ENCODE measurements at regions not wholly inside any gene's neighbourhood (a gene's known extent, or its start where the extent isn't known, plus 50 kb on each side); places are given as distances from the start of the nearest gene placed in this dataset.

DNA sequence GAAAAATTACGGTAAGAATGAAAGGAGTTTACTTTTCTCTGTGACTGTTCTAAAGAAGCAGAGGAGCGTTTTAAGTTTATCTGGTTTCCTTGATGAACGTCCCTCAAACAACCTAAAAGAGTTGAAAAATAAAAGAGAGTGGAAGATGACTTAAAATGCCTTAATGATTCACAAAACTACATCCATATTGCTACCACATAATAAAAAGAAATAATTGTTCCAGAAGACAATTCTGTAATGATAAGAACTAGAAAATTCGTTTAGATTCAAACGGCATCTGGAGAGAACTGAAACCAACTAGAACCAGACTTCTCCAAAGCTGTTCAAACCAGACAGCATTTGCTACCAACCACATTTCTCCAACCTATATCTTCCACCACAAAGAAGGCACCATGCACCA is 68.1 kb downstream of the TEKT4 start:
- no peaks in the 10 kb centered on the region for H3K36me3 ChIP-seq (replicated peaks in 1 of 2; ENCODE audit: insufficient read depth in 1 of 2, low read depth in 2 of 2)
- ATAC-seq = no peak
- intact Hi-C loops (cut with DNase I) = no loop called here
- no peaks in the 10 kb centered on the region for H3K9me3 ChIP-seq
- no peak overlapping the region for H3K4me3 ChIP-seq
- no peaks in the 10 kb centered on the region for H3K27me3 ChIP-seq
- H3K4me1 ChIP-seq = no peaks in the 10 kb centered on the region
- no peak overlapping the region for H3K27ac ChIP-seq
- TF ChIP-seq, protein P1, sequence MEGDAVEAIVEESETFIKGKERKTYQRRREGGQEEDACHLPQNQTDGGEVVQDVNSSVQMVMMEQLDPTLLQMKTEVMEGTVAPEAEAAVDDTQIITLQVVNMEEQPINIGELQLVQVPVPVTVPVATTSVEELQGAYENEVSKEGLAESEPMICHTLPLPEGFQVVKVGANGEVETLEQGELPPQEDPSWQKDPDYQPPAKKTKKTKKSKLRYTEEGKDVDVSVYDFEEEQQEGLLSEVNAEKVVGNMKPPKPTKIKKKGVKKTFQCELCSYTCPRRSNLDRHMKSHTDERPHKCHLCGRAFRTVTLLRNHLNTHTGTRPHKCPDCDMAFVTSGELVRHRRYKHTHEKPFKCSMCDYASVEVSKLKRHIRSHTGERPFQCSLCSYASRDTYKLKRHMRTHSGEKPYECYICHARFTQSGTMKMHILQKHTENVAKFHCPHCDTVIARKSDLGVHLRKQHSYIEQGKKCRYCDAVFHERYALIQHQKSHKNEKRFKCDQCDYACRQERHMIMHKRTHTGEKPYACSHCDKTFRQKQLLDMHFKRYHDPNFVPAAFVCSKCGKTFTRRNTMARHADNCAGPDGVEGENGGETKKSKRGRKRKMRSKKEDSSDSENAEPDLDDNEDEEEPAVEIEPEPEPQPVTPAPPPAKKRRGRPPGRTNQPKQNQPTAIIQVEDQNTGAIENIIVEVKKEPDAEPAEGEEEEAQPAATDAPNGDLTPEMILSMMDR (IDR thresholded peaks at IDR 0.05) = no peak
- TF ChIP-seq POLR2A (IDR thresholded peaks at IDR 0.05) = no peak
- 51 to 52% methylated on average over 5 of the region's 5 CpGs for WGBS, 2 donors
- DNase-seq = no peak

- Histone ChIP-seq H3K4me1 (no peaks in the 10 kb centered on the region), H3K27ac (no peak overlapping the region), H3K9me3 (no peaks in the 10 kb centered on the region), H3K4me3 (no peak overlapping the region), H3K27me3 (no peaks in the 10 kb centered on the region), H3K36me3 (replicated peaks in 1 of 2; ENCODE audit: insufficient read depth in 1 of 2, low read depth in 2 of 2) (no peaks in the 10 kb centered on the region)
- ATAC-seq = no peak
- TF ChIP-seq POLR2A (IDR thresholded peaks at IDR 0.05) = no peak
- TF ChIP-seq, protein P1 (IDR thresholded peaks at IDR 0.05) = no peak
- DNase-seq = no peak
- WGBS, 2 donors = 83 to 85% methylated on average over 33 to 34 of the region's 34 CpGs
- intact Hi-C loops (cut with DNase I) = no loop called here
Measured at GRCh38 chr2:94947097-94948016, 76.1 kb downstream of the TEKT4 start.

GRCh38 chr2:94955702-94956101 is 69.8 kb upstream of the MAL start:
- Histone ChIP-seq H3K4me1 (no peaks in the 10 kb centered on the region), H3K27me3 (no peaks in the 10 kb centered on the region), H3K4me3 (no peak overlapping the region), H3K27ac (no peak overlapping the region), H3K9me3 (no peaks in the 10 kb centered on the region), H3K36me3 (replicated peaks in 1 of 2; ENCODE audit: insufficient read depth in 1 of 2, low read depth in 2 of 2) (no peaks in the 10 kb centered on the region)
- TF ChIP-seq POLR2A (IDR thresholded peaks at IDR 0.05) = no peak
- TF ChIP-seq, protein P1 (IDR thresholded peaks at IDR 0.05) = no peak
- 77 to 79% methylated on average over 4 of the region's 4 CpGs for WGBS, 2 donors
- ATAC-seq (no peak), DNase-seq (no peak)
- intact Hi-C loops (cut with DNase I) = no loop called here

GRCh38 chr2:94956797-94957391 is 68.6 kb upstream of the MAL start:
- 5 to 6% methylated on average over 6 of the region's 6 CpGs for WGBS, 2 donors
- no peak for TF ChIP-seq POLR2A (IDR thresholded peaks at IDR 0.05)
- TF ChIP-seq, protein P1 (IDR thresholded peaks at IDR 0.05) = peak; percentile 60 to 83 (median 66)
- Histone ChIP-seq H3K36me3 (replicated peaks in 1 of 2; ENCODE audit: insufficient read depth in 1 of 2, low read depth in 2 of 2) (no peaks in the 10 kb centered on the region), H3K27ac (no peak overlapping the region), H3K4me1 (no peaks in the 10 kb centered on the region), H3K9me3 (no peaks in the 10 kb centered on the region), H3K27me3 (no peaks in the 10 kb centered on the region), H3K4me3 (no peak overlapping the region)
- ATAC-seq = peak; percentile 38
- DNase-seq = peak; percentile 33 to 55 (median 40)
- intact Hi-C loops (cut with DNase I) = no loop called here

Measured in body of pancreas (tissue), 4 donors.